K562 (cell line): ENCODE measurements at regions not wholly inside any gene's neighbourhood (a gene's known extent, or its start where the extent isn't known, plus 50 kb on each side); places are given as distances from the start of the nearest gene placed in this dataset.

Source experiments
- CC2D1A ChIP-seq: fragments of 450-650 bp; IDR thresholded peaks from 2 replicates; pipeline ENCODE4 v1.6.1; 2017; ENCODE audit warnings: mild to moderate bottlenecking
- CHCHD3 ChIP-seq: fragments of 250-450 bp; sonication (Bioruptor Pico); IDR thresholded peaks from 2 replicates; pipeline ENCODE4 v2.1.2; 2022; ENCODE audit warnings: mild to moderate bottlenecking
- HNRNPL ChIP-seq: fragments of 200-400 bp; formaldehyde crosslinking; IDR thresholded peaks from 2 replicates; pipeline ENCODE4 v1.6.1; 2017; ENCODE audit warnings: low read depth, mild to moderate bottlenecking, low read length
- MYC ChIP-seq, 2 experiments: fragments of 250-450 bp in 1 of 2; sonication (Bioruptor Pico) in 1 of 2; IDR thresholded peaks; 2 replicates each; pipeline versions ENCODE4 v1.5.1 to v1.6.1; 2012 to 2021; ENCODE audit warnings: low read depth in 2 of 2, borderline replicate concordance in 1 of 2, improper control_type of control experiment in 1 of 2, low read length in 1 of 2, mild to moderate bottlenecking in 1 of 2, moderate library complexity in 1 of 2
- RBM34 ChIP-seq: fragments of 200-400 bp; formaldehyde crosslinking; IDR thresholded peaks from 2 replicates; pipeline ENCODE4 v1.6.1; 2018; ENCODE audit warnings: low read length, borderline replicate concordance; ENCODE audit not compliant: insufficient read depth
- ZNF184 ChIP-seq: sonication (generic); formaldehyde crosslinking; IDR thresholded peaks from 2 replicates; pipeline ENCODE4 v1.5.0; 2020; ENCODE audit warnings: missing genetic modification reagents
- TF ChIP-seq, protein P1 (sequence below): fragments of 200-800 bp; sonication (Bioruptor generic); IDR thresholded peaks from 2 replicates; pipeline ENCODE4 v1.6.1; 2016; ENCODE audit warnings: missing genetic modification characterization, missing compliant biosample characterization

DNA sequence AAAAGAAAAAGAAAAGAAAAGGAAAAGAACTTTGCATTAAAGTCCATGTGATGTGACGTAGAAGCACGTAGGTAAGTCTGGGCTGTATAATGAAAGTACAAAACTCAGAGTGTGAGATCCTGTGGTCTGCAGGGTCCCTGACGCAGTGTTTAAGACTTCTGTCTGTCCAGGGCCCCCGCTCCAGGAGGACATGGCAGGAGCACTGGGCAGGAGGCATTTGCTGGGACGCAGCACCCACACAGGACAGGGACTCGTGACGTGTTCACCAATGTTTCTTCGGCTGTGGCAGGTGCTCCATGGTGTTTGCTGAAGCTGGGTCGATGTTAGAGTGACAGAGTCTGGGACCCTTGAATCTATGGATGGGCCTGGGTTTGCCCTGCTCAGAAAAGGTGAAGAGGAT is 348.1 kb downstream of the BRD1 start (continued):
- TF ChIP-seq, protein P1, sequence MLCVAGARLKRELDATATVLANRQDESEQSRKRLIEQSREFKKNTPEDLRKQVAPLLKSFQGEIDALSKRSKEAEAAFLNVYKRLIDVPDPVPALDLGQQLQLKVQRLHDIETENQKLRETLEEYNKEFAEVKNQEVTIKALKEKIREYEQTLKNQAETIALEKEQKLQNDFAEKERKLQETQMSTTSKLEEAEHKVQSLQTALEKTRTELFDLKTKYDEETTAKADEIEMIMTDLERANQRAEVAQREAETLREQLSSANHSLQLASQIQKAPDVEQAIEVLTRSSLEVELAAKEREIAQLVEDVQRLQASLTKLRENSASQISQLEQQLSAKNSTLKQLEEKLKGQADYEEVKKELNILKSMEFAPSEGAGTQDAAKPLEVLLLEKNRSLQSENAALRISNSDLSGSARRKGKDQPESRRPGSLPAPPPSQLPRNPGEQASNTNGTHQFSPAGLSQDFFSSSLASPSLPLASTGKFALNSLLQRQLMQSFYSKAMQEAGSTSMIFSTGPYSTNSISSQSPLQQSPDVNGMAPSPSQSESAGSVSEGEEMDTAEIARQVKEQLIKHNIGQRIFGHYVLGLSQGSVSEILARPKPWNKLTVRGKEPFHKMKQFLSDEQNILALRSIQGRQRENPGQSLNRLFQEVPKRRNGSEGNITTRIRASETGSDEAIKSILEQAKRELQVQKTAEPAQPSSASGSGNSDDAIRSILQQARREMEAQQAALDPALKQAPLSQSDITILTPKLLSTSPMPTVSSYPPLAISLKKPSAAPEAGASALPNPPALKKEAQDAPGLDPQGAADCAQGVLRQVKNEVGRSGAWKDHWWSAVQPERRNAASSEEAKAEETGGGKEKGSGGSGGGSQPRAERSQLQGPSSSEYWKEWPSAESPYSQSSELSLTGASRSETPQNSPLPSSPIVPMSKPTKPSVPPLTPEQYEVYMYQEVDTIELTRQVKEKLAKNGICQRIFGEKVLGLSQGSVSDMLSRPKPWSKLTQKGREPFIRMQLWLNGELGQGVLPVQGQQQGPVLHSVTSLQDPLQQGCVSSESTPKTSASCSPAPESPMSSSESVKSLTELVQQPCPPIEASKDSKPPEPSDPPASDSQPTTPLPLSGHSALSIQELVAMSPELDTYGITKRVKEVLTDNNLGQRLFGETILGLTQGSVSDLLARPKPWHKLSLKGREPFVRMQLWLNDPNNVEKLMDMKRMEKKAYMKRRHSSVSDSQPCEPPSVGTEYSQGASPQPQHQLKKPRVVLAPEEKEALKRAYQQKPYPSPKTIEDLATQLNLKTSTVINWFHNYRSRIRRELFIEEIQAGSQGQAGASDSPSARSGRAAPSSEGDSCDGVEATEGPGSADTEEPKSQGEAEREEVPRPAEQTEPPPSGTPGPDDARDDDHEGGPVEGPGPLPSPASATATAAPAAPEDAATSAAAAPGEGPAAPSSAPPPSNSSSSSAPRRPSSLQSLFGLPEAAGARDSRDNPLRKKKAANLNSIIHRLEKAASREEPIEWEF (CRISPR knock-in tag): no peak
- no peak for TF ChIP-seq RBM34
- TF ChIP-seq HNRNPL: no peak
- TF ChIP-seq MYC (IDR thresholded peaks at IDR 0.05; ENCODE audit: low read depth, low read length): no peak
- no peak for TF ChIP-seq MYC (CRISPR knock-in tag; IDR thresholded peaks at IDR 0.05; ENCODE audit: borderline replicate concordance, low read depth)
- no peak for TF ChIP-seq ZNF184
- no peak for TF ChIP-seq CC2D1A
- no peak for TF ChIP-seq CHCHD3 (CRISPR knock-in tag)
